HL-60 (cell line): ENCODE measurements at regions not wholly inside any gene's neighbourhood (a gene's known extent, or its start where the extent isn't known, plus 50 kb on each side); places are given as distances from the start of the nearest gene placed in this dataset.

ENCODE experiments used
- DNase-seq, 2 experiments: peaks; one replicate each; pipeline ENCODE4 v3.0.0-alpha.2; 2010 to 2020; ENCODE audit warnings: low read depth in 1 of 2, low spot score in 1 of 2
- H3K27ac ChIP-seq: fragments of 250-450 bp; sonication (Bioruptor Pico); replicated peaks from 2 replicates; pipeline ENCODE4 v1.5.1; 2020; ENCODE audit warnings: mild to moderate bottlenecking, moderate library complexity
- H3K27me3 ChIP-seq: fragments of 250-450 bp; sonication (Bioruptor Pico); 2 replicates; pipeline ENCODE4 v1.5.1; 2021; ENCODE audit warnings: mild to moderate bottlenecking, moderate library complexity; ENCODE audit not compliant: insufficient read depth, poor library complexity, severe bottlenecking
- H3K4me3 ChIP-seq: replicated peaks from 2 replicates; pipeline ENCODE4 v1.5.1; 2011; ENCODE audit warnings: mild to moderate bottlenecking, control low read depth, low read length; ENCODE audit not compliant: insufficient read depth
- CTCF ChIP-seq: IDR thresholded peaks from one replicate; pipeline ENCODE4 v1.5.1; 2011; ENCODE audit warnings: low read length, control low read depth, inconsistent platforms; ENCODE audit not compliant: insufficient read depth
- GABPA ChIP-seq: IDR thresholded peaks from 2 replicates; pipeline ENCODE4 v1.6.1; 2012; ENCODE audit warnings: low read depth
- POLR2AphosphoS5 ChIP-seq: IDR thresholded peaks from 2 replicates; pipeline ENCODE4 v1.6.1; 2012; ENCODE audit warnings: low read depth
- REST ChIP-seq: IDR thresholded peaks from 2 replicates; pipeline ENCODE4 v1.6.1; 2012; ENCODE audit warnings: low read depth; ENCODE audit not compliant: insufficient replicate concordance
- SPI1 ChIP-seq: IDR thresholded peaks from 2 replicates; pipeline ENCODE4 v1.6.1; 2012; ENCODE audit warnings: low read depth, mild to moderate bottlenecking, borderline replicate concordance

GRCh38 chr7:10138087-10138854 is 835.4 kb upstream of the PHF14 start:
- no peak for TF ChIP-seq POLR2AphosphoS5
- TF ChIP-seq SPI1 = no peak
- no peak for TF ChIP-seq CTCF
- no peak for TF ChIP-seq REST
- TF ChIP-seq GABPA = no peak
- DNase-seq = no peak
- Histone ChIP-seq H3K27ac (no peak overlapping the region), H3K4me3 (no peak overlapping the region), H3K27me3 (no peaks in the 10 kb centered on the region)

GRCh38 chr7:10146271-10146670 is 827.4 kb upstream of the PHF14 start:
- no peak overlapping the region for H3K4me3 ChIP-seq
- H3K27ac ChIP-seq = no peak overlapping the region
- TF ChIP-seq GABPA (no peak), CTCF (no peak), REST (no peak), POLR2AphosphoS5 (no peak), SPI1 (no peak)
- DNase-seq = no peak
- H3K27me3 ChIP-seq = no peaks in the 10 kb centered on the region

GRCh38 chr7:10156972-10157371 is 816.7 kb upstream of the PHF14 start:
- no peak overlapping the region for H3K27ac ChIP-seq
- H3K27me3 ChIP-seq = no peaks in the 10 kb centered on the region
- H3K4me3 ChIP-seq = no peak overlapping the region
- no peak for DNase-seq
- no peak for TF ChIP-seq CTCF
- no peak for TF ChIP-seq SPI1
- TF ChIP-seq POLR2AphosphoS5 = no peak
- no peak for TF ChIP-seq GABPA
- TF ChIP-seq REST = no peak
